Anterior cingulate cortex (tissue), 58 donors: ENCODE measurements at regions not wholly inside any gene's neighbourhood (a gene's known extent, or its start where the extent isn't known, plus 50 kb on each side); places are given as distances from the start of the nearest gene placed in this dataset.
A peak's percentile ranks its signal among the peaks of the same experiment; 100 is the strongest.
"Not testable (repeated sequence)": the region's sequence is repeated elsewhere in the genome, so short reads cannot be mapped to it uniquely, and the experiment has no call there.

Source experiments
- DNase-seq, 58 donors: peaks; one replicate each; lab custom pipeline; 2025; lab: John Stamatoyannopoulos, UW

DNA sequence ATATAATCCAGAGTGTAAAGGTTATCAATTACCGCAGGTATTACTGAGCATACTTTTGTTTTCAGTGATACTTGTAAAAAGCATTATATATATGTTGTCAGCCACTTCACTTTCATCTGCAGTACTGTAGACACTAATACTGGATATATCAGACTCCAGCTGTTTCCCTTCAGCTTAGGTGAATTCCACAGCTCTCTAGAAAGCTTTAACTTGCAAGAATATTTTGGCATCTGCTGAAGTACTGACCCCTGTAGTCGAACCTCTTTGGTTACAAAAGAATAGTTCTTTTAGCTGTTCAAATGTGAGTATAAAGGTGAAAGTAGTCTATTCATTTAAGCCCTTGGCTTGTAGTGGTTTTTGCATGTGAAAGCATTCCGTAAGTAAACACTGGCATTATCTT, 1222.7 kb upstream of the TENM3 start:
- no peak for DNase-seq

DNA sequence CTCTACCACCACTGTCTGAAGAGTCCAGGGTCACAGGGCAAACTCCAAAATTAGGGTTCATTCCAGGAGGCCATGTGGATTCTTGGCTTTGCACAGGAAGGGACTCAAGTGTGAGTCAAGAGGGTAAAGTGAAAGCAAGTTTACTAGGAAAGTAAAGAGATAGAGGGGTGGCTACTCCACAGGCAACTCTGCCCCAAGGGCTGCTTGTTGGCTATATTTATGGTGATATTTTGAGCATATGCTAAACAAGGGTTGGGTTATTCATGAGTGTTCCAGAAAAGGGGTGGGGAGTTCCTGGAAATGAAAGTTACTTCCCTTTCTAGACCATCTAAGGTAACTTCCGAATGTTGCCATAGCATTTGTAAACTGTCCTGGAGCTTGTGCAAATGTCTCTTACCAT, 1222.0 kb upstream of the TENM3 start:
- DNase-seq, result no peak

DNA sequence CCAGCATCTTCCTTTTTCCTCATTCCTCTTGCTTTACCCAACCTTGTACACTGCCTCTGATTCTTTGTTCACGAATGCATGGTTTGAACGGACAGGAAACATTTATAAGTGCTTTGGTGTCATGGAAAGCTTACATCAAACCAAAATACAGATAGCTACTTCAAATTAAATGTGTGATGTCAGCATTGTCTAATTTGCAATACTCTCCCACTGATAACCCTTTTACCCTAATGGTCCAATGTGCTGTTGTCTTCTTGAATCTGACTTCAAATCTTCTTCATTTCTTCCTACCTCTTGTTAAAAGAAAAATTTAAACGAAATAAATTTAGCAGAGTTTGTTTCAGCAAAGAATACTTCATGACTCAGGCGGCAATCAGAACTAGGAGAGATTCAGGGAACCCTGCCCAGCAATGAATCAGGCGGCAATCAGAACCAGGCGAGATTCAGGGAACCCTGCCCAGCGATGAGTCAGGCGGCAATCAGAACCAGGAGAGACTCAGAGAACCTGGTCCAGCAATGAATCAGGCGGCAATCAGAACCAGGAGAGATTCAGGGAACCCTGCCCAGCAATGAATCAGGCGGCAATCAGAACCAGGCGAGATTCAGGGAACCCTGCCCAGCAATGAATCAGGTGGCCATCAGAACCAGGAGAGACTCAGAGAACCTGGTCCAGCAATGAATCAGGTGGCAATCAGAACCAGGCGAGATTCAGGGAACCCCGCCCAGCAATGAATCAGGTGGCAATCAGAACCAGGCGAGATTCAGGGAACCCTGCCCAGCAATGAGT, 1212.9 kb upstream of the TENM3 start:
- DNase-seq, result peak in 48 of 58 donors; percentile 1 to 85 (median 40)

DNA sequence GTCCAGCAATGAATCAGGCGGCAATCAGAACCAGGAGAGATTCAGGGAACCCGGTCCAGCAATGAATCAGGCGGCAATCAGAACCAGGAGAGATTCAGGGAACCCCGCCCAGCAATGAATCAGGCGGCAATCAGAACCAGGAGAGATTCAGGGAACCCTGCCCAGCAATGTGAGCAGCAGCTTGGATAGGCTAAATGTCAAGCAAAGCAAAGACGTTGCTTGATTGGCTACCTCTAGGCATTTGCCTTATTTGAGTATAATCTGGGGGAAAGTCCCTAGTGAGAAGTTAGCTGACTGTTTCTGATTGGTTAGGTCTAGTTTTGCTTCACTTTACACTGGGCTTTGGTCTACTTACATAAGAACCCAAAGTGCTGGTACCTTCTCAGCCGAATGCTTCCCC, 1212.2 kb upstream of the TENM3 start:
- DNase-seq, result peak in 5 of 58 donors; percentile 25 to 57 (median 54)

DNA sequence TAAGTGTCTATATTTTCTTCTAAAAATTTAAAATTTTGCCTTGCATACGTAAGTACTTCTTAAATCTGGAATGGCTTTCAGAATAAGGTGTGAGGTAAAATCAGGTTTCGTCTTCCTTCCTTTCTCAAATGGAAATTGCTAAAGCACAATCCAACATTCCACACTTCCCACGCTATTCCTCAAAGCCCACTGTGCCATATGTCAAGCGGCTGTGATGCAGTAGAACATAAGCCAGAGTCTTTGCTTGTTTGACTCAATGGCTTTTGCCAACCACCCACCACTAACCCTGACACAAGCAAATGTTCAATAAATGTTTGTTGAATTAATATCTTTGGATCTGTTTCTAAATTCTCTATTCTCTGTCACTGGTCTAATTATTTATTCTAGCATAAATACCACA, 1199.7 kb upstream of the TENM3 start:
- peak in 12 of 58 donors; percentile 1 to 24 (median 6) for DNase-seq

- DNase-seq, result no peak
Measured at GRCh38 chr4:181046809-181047208, 1196.4 kb upstream of the TENM3 start.

- no peak for DNase-seq
Measured at GRCh38 chr4:181051931-181052330, 1191.3 kb upstream of the TENM3 start.

GRCh38 chr4:181061787-181062186, 1181.4 kb upstream of the TENM3 start:
- DNase-seq, result no peak

DNA sequence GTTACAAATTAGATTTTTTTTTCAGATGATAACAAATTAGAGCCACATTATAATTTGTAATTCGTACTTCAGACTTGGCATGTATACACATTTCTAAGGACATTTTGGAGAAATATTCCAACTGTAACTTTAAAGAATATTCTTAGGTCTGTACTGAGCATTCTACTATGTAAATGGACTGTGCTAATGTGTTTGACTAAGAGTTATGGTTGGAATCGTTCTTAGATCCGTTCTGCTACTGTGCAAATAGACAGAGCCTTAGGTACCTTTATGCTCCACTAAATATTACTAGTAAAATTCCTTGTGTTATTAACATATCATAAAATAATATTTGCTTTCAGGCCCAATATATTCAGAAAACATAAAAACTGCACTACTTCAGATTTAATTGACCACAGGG, 1180.0 kb upstream of the TENM3 start:
- DNase-seq, result no peak

GRCh38 chr4:181077341-181077740, 1165.9 kb upstream of the TENM3 start:
- no peak for DNase-seq

GRCh38 chr4:181078196-181078595, 1165.0 kb upstream of the TENM3 start:
- DNase-seq, result no peak

DNA sequence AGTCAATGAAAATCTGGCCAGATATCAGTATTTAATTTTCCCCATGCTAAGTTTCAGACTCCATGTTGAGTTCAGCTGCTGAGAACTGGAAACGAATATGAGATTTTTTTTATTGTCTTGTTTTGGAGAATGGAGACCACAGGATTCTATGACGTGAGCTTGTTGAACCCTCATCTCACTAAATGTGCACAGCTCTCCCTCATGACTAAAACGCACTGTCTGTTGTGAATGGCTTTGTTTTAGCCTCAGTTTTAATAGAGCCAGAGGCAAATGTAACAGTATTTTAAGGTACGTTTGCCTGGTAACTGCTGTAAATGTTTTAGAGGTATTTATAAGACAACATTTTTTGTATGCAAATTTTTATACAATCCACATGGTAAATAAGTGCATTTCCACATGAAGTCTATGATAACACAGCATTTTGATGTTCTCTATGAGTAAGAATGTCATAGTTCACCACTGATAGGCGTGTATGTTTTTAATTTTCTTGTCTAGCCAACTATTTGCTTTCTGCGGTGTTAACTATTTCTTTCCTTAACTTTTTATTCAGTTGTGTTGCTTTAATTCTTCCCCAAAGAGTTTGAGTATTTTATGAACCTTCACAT, 1159.3 kb upstream of the TENM3 start:
- DNase-seq, result no peak

DNA sequence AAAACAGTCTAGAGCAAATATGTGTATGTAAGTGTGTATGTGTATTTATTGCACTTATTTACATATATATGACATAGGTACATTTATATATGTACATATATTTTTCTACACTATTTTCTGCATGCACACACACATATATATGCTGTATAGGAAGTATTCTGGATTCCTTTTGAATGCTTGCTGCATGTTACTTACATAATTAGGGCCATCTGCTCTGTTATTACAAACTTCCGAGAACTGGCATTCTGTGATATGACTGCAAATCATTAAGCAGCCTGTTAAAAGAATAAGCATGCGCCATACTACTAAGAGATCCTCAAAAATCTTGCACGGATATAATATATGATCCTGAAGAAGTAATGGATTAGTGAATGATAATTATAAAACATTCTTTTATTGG, 1157.6 kb upstream of the TENM3 start:
- DNase-seq, result no peak

- no peak for DNase-seq
Measured at GRCh38 chr4:181105487-181105886, 1137.7 kb upstream of the TENM3 start.

DNA sequence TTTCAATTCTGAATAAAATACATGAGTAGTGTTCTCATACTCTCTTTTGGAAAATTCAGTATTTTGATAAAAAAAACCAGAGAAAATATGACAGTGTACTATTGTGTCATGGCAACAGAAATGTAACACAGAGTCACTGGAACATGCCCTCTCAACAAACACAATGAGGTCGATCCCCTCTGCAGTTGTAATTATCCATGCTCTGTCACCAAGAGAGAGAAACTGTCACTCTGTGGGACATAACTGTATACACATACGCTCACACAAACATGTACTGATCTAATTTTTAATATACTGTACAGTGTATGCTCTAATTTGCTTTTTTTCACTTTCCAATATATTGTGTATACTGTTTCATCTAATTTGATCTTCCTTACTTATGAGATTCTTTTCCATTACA, 1136.8 kb upstream of the TENM3 start:
- no peak for DNase-seq

- DNase-seq, result no peak
Measured at GRCh38 chr4:181108237-181108636, 1135.0 kb upstream of the TENM3 start.

GRCh38 chr4:181119186-181119585, 1124.0 kb upstream of the TENM3 start:
- no peak for DNase-seq

DNA sequence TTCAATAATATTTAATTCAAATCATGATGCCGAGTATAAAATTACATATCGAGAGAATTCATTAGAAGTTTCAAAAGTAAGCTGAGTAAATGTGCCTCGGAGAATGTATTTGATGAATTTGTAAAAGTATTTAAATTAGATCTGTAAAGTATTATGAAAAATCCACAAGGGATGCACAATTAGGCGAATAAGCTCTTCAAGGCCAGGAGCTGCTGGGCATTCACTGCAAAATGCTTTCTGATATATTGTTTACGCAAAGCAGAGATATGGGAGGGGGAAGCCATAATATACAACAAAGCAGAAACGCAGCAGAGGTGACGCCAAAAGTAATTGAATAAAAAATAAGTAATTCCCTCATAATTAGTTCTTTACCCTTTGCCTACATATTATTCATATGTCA, 1121.5 kb upstream of the TENM3 start:
- no peak for DNase-seq

DNA sequence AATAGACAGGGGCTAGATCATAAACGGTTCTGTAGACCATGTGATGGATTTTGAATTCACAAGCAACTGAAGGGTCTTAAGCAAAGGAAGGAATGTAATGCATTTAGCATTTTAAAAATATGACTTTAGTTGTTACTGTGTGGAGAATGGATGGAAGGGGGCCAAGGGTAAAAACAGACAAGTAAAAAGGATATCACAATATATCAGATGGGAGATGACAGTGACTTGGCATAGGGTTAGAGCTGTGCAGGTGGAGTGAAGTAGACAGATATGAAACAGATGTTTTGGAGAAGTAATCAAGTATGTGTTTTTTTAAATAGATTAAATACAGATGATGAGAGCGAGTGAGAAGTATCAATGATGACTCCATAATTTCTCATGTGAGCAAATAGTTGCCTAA, 1116.0 kb upstream of the TENM3 start:
- DNase-seq, result no peak

- DNase-seq, result not testable (repeated sequence)
Measured at GRCh38 chr4:181130317-181130716, 1112.9 kb upstream of the TENM3 start.

DNA sequence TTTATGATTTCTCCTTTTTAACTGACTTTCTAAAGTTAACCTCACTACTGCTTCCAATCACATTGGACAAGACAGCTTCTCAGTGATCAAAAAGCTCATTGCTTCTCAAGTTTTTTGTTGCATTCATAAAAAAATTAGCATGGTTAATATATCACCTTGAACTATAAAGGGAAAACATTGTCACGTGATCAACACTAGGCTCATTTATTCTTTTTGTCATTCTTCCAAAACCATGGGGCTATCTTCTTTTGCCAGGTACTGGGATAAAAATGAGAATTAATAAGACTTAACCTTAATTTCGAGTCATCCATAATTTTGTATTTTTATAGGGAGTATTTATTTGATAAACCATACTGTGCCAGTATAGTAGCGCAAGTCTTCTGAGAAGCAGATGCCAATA, 1105.9 kb upstream of the TENM3 start:
- DNase-seq, result no peak

DNA sequence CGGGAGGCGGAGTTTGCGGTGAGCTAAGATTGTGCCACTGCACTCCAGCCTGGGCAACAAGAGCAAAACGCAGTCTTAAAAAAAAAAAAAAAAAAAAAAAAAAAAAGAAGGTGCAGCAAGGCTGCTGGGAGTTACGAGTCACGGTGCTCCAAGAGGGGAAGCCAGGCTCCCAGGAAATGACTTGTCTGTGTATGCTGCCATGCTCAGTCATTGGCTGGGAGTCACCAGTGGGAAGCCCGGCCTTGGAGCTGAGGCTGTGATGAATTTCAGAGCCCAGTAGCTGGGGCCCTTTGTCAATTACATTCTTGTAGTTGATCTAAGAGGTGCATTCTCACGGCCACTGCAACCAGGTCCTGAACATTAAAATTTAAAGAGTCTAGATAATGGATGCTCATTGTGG, 1105.1 kb upstream of the TENM3 start:
- no peak for DNase-seq
